SK-N-SH (cell line): ENCODE measurements at regions not wholly inside any gene's neighbourhood (a gene's known extent, or its start where the extent isn't known, plus 50 kb on each side); places are given as distances from the start of the nearest gene placed in this dataset.

ENCODE experiments used
- CTCF ChIP-seq: fragments of 200-600 bp; sonication (generic); IDR thresholded peaks from 2 replicates; pipeline ENCODE4 v1.6.1; 2017; ENCODE audit warnings: antibody characterized with exemption, mild to moderate bottlenecking, moderate library complexity
- MXI1 ChIP-seq: IDR thresholded peaks from 2 replicates; pipeline ENCODE4 v1.6.1; 2012; ENCODE audit warnings: mild to moderate bottlenecking, low read depth, low read length, improper control_type of control experiment
- RCOR1 ChIP-seq: fragments of 150-350 bp; IDR thresholded peaks from 2 replicates; pipeline ENCODE4 v1.6.1; 2017; ENCODE audit warnings: antibody characterized with exemption, low read length

DNA sequence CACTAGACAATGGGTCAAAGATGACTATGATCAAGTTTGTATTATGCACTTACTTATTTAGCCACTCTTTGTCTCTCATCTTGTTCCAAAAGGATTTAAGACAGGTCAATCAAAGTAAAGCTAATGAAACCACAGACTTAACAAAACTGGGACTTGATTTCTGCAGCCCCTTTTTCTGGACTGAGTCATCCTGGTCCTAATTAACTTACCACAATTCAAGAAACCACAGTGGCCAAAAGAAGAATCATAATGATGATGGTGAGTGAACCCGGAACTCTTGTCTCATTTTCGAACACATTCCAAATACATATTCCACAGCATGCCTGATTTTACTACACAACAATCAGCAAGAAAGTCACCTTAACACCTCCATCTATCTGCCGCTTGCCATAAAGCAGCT lies 1333.0 kb downstream of the ROBO1 start:
- TF ChIP-seq CTCF (no peak), RCOR1 (no peak), MXI1 (no peak)
